ENCODE measurements at regions not wholly inside any gene's neighbourhood (a gene's known extent, or its start where the extent isn't known, plus 50 kb on each side); places are given as distances from the start of the nearest gene placed in this dataset.

GRCh38 chr7:132680590-132680989 lies 104.3 kb upstream of the PLXNA4 start:
- H3K4me3 ChIP-seq (ENCODE audit: control insufficient read depth, low read depth, low read length) = no peak overlapping the region
- no peak for DNase-seq (ENCODE audit: low read depth)
- no peak for TF ChIP-seq CTCF (IDR thresholded peaks at IDR 0.05; ENCODE audit: control insufficient read depth, insufficient read depth, low read depth, low read length, missing control alignments)

- TF ChIP-seq CTCF (IDR thresholded peaks at IDR 0.05; ENCODE audit: control insufficient read depth, insufficient read depth, low read depth, low read length, missing control alignments) = no peak
- no peak overlapping the region for H3K4me3 ChIP-seq (ENCODE audit: control insufficient read depth, low read depth, low read length)
- no peak for DNase-seq (ENCODE audit: low read depth)
Measured at GRCh38 chr7:132678656-132679055, 102.4 kb upstream of the PLXNA4 start.

GRCh38 chr7:132677918-132678317 lies 101.6 kb upstream of the PLXNA4 start:
- no peak for TF ChIP-seq CTCF (IDR thresholded peaks at IDR 0.05; ENCODE audit: control insufficient read depth, insufficient read depth, low read depth, low read length, missing control alignments)
- H3K4me3 ChIP-seq (ENCODE audit: control insufficient read depth, low read depth, low read length) = no peak overlapping the region
- no peak for DNase-seq (ENCODE audit: low read depth)

GRCh38 chr7:132672200-132672990 lies 96.1 kb upstream of the PLXNA4 start:
- H3K4me3 ChIP-seq (ENCODE audit: control insufficient read depth, low read depth, low read length) = no peak overlapping the region
- no peak for TF ChIP-seq CTCF (IDR thresholded peaks at IDR 0.05; ENCODE audit: control insufficient read depth, insufficient read depth, low read depth, low read length, missing control alignments)
- DNase-seq (ENCODE audit: low read depth) = no peak

GRCh38 chr7:132666774-132667172 lies 90.5 kb upstream of the PLXNA4 start:
- H3K4me3 ChIP-seq (ENCODE audit: control insufficient read depth, low read depth, low read length) = no peak overlapping the region
- no peak for TF ChIP-seq CTCF (IDR thresholded peaks at IDR 0.05; ENCODE audit: control insufficient read depth, insufficient read depth, low read depth, low read length, missing control alignments)
- no peak for DNase-seq (ENCODE audit: low read depth)

GRCh38 chr7:132666071-132666773 lies 90.0 kb upstream of the PLXNA4 start:
- no peak for DNase-seq (ENCODE audit: low read depth)

More at GRCh38 chr7:132666071-132666773, 90.0 kb upstream of the PLXNA4 start:
- no peak for TF ChIP-seq CTCF (IDR thresholded peaks at IDR 0.05; ENCODE audit: control insufficient read depth, insufficient read depth, low read depth, low read length, missing control alignments)
- no peak overlapping the region for H3K4me3 ChIP-seq (ENCODE audit: control insufficient read depth, low read depth, low read length)
